ENCODE measurements at regions not wholly inside any gene's neighbourhood (a gene's known extent, or its start where the extent isn't known, plus 50 kb on each side); places are given as distances from the start of the nearest gene placed in this dataset.
"Not testable (repeated sequence)": the region's sequence is repeated elsewhere in the genome, so short reads cannot be mapped to it uniquely, and the experiment has no call there.

- DNase-seq, result no peak
Measured at GRCh38 chr1:244325056-244325758, 126.5 kb downstream of the ADSS2 start.

GRCh38 chr1:244326757-244327156 lies 125.0 kb downstream of the ADSS2 start:
- no peak for DNase-seq

GRCh38 chr1:244327533-244327932 lies 124.2 kb downstream of the ADSS2 start:
- no peak for DNase-seq

GRCh38 chr1:244328476-244328875 lies 123.2 kb downstream of the ADSS2 start:
- no peak for DNase-seq

- no peak for DNase-seq
Measured at GRCh38 chr1:244329591-244330317, 122.0 kb downstream of the ADSS2 start.

GRCh38 chr1:244330318-244330625 lies 121.4 kb downstream of the ADSS2 start:
- DNase-seq, result no peak

- DNase-seq, result not testable (repeated sequence)
Measured at GRCh38 chr1:244332761-244333160, 118.9 kb downstream of the ADSS2 start.

GRCh38 chr1:244334315-244334714 lies 117.4 kb downstream of the ADSS2 start:
- DNase-seq, result not testable (repeated sequence)

- not testable (repeated sequence) for DNase-seq
Measured at GRCh38 chr1:244334842-244335241, 116.9 kb downstream of the ADSS2 start.

- no peak for DNase-seq
Measured at GRCh38 chr1:244335456-244335855, 116.3 kb downstream of the ADSS2 start.

GRCh38 chr1:244336232-244336899 lies 115.3 kb downstream of the ADSS2 start:
- DNase-seq, result no peak

GRCh38 chr1:244337839-244338238 lies 113.9 kb downstream of the ADSS2 start:
- DNase-seq, result no peak

GRCh38 chr1:244339073-244339692 lies 112.5 kb downstream of the ADSS2 start:
- DNase-seq, result no peak

- no peak for DNase-seq
Measured at GRCh38 chr1:244339776-244340175, 111.9 kb downstream of the ADSS2 start.

- no peak for DNase-seq
Measured at GRCh38 chr1:244340396-244340795, 111.3 kb downstream of the ADSS2 start.

- DNase-seq, result no peak
Measured at GRCh38 chr1:244341455-244342450, 110.0 kb downstream of the ADSS2 start.

- no peak for DNase-seq
Measured at GRCh38 chr1:244344001-244344400, 107.7 kb downstream of the ADSS2 start.

GRCh38 chr1:244346972-244347618 lies 104.6 kb downstream of the ADSS2 start:
- no peak for DNase-seq

- DNase-seq, result no peak
Measured at GRCh38 chr1:244347942-244348341, 103.8 kb downstream of the ADSS2 start.

GRCh38 chr1:244349103-244349531 lies 102.6 kb downstream of the ADSS2 start:
- no peak for DNase-seq

- no peak for DNase-seq
Measured at GRCh38 chr1:244349581-244350001, 102.1 kb downstream of the ADSS2 start.

GRCh38 chr1:244350027-244350426 lies 101.7 kb downstream of the ADSS2 start:
- DNase-seq, result no peak
